ENCODE measurements at regions not wholly inside any gene's neighbourhood (a gene's known extent, or its start where the extent isn't known, plus 50 kb on each side); places are given as distances from the start of the nearest gene placed in this dataset.

DNA sequence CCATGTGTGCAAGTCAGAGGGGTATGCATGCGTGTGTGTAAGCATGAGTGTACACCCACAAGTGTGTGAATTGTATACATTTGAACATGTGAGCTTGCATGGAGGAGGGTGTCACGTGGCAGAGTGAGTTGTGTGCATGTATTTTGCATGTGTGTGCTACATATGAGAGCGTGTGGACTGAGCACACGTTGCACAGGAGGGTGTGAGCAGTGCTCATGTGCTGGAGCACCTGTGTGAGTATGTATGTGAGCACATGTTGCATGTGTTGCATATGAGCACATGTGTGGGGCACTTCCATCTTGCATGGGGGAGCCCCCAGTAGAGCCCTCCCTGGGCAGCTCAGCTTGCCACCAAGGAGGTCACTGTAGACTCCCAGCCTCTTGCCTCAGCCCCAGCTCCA is 180.2 kb upstream of the MYL2 start:
- H3K4me3 ChIP-seq (replicated peaks; ENCODE audit: insufficient read depth, low read length), result no peak overlapping the region
- TF ChIP-seq, protein P1, sequence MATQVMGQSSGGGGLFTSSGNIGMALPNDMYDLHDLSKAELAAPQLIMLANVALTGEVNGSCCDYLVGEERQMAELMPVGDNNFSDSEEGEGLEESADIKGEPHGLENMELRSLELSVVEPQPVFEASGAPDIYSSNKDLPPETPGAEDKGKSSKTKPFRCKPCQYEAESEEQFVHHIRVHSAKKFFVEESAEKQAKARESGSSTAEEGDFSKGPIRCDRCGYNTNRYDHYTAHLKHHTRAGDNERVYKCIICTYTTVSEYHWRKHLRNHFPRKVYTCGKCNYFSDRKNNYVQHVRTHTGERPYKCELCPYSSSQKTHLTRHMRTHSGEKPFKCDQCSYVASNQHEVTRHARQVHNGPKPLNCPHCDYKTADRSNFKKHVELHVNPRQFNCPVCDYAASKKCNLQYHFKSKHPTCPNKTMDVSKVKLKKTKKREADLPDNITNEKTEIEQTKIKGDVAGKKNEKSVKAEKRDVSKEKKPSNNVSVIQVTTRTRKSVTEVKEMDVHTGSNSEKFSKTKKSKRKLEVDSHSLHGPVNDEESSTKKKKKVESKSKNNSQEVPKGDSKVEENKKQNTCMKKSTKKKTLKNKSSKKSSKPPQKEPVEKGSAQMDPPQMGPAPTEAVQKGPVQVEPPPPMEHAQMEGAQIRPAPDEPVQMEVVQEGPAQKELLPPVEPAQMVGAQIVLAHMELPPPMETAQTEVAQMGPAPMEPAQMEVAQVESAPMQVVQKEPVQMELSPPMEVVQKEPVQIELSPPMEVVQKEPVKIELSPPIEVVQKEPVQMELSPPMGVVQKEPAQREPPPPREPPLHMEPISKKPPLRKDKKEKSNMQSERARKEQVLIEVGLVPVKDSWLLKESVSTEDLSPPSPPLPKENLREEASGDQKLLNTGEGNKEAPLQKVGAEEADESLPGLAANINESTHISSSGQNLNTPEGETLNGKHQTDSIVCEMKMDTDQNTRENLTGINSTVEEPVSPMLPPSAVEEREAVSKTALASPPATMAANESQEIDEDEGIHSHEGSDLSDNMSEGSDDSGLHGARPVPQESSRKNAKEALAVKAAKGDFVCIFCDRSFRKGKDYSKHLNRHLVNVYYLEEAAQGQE (IDR thresholded peaks at IDR 0.05; ENCODE audit: insufficient replicate concordance, low read depth), result no peak
- TF ChIP-seq POLR2AphosphoS5 (IDR thresholded peaks at IDR 0.05; ENCODE audit: low read depth) (no peak), SPI1 (IDR thresholded peaks at IDR 0.05; ENCODE audit: borderline replicate concordance, low read depth) (no peak), GABPA (IDR thresholded peaks at IDR 0.05; ENCODE audit: low read depth) (no peak)
- TF ChIP-seq, protein P2, sequence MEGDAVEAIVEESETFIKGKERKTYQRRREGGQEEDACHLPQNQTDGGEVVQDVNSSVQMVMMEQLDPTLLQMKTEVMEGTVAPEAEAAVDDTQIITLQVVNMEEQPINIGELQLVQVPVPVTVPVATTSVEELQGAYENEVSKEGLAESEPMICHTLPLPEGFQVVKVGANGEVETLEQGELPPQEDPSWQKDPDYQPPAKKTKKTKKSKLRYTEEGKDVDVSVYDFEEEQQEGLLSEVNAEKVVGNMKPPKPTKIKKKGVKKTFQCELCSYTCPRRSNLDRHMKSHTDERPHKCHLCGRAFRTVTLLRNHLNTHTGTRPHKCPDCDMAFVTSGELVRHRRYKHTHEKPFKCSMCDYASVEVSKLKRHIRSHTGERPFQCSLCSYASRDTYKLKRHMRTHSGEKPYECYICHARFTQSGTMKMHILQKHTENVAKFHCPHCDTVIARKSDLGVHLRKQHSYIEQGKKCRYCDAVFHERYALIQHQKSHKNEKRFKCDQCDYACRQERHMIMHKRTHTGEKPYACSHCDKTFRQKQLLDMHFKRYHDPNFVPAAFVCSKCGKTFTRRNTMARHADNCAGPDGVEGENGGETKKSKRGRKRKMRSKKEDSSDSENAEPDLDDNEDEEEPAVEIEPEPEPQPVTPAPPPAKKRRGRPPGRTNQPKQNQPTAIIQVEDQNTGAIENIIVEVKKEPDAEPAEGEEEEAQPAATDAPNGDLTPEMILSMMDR (IDR thresholded peaks at IDR 0.05; ENCODE audit: insufficient read depth, low read length), result no peak
- no peak for DNase-seq (ENCODE audit: low read depth in 1 of 2, low spot score in 1 of 2)
- H3K27ac ChIP-seq (replicated peaks), result no peak overlapping the region
- no peaks in the 10 kb centered on the region for H3K27me3 ChIP-seq (ENCODE audit: insufficient read depth, poor library complexity, severe bottlenecking)

DNA sequence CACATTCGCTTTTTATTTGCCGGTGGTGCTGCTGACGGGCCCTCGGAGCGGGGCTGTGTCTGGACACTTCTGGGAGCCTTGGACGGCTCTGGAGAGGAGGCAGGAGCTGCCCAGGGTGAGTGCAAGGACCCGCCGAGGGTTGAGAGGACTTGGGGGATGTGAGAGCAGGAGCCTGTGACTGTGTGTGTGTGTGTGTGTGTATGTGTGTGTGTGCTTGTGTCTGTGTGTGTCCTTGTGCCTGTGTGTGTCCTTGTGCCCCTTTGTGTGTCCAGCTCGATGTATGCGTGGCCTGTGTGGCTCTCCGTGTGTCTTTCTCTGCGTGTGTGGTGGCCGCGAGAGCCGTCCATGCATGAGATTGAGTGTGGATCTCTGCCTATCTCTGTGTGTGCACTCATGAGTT is 179.6 kb upstream of the MYL2 start:
- Histone ChIP-seq H3K27ac (replicated peaks) (no peak overlapping the region), H3K27me3 (ENCODE audit: insufficient read depth, poor library complexity, severe bottlenecking) (no peaks in the 10 kb centered on the region), H3K4me3 (replicated peaks; ENCODE audit: insufficient read depth, low read length) (no peak overlapping the region)
- TF ChIP-seq SPI1 (IDR thresholded peaks at IDR 0.05; ENCODE audit: borderline replicate concordance, low read depth) (no peak), POLR2AphosphoS5 (IDR thresholded peaks at IDR 0.05; ENCODE audit: low read depth) (no peak), GABPA (IDR thresholded peaks at IDR 0.05; ENCODE audit: low read depth) (no peak)
- TF ChIP-seq, protein P2 (IDR thresholded peaks at IDR 0.05; ENCODE audit: insufficient read depth, low read length), result no peak
- TF ChIP-seq, protein P1 (IDR thresholded peaks at IDR 0.05; ENCODE audit: insufficient replicate concordance, low read depth), result no peak
- no peak for DNase-seq (ENCODE audit: low read depth in 1 of 2, low spot score in 1 of 2)

DNA sequence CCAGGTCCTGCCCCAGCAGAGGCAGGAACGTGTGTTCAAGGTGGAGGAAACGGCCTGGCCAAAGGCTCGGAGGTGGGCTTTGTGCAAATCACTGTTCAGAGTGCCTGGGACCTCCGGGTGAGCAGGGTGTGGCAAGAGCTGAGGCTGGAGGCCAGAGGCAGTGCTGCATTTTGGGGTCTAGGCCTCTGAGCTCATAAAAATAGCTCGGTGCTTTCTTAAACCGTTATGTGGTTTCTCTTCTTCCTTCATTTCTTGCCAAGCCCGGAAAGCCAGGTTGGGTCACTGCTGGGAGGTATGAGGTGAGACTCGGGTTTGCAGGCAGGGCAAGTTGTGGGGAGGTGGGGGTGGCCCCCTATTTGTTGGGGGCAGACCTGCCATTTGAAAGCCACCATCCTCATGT is 178.8 kb upstream of the MYL2 start:
- DNase-seq (ENCODE audit: low read depth in 1 of 2, low spot score in 1 of 2), result no peak
- Histone ChIP-seq H3K27ac (replicated peaks) (no peak overlapping the region), H3K27me3 (ENCODE audit: insufficient read depth, poor library complexity, severe bottlenecking) (no peaks in the 10 kb centered on the region)

More for the DNA sequence above, 178.8 kb upstream of the MYL2 start:
- TF ChIP-seq SPI1 (IDR thresholded peaks at IDR 0.05; ENCODE audit: borderline replicate concordance, low read depth) (no peak), POLR2AphosphoS5 (IDR thresholded peaks at IDR 0.05; ENCODE audit: low read depth) (no peak), GABPA (IDR thresholded peaks at IDR 0.05; ENCODE audit: low read depth) (no peak)
- TF ChIP-seq, protein P1 (IDR thresholded peaks at IDR 0.05; ENCODE audit: insufficient replicate concordance, low read depth), result no peak
- TF ChIP-seq, protein P2 (IDR thresholded peaks at IDR 0.05; ENCODE audit: insufficient read depth, low read length), result no peak
- H3K4me3 ChIP-seq (replicated peaks; ENCODE audit: insufficient read depth, low read length), result no peak overlapping the region

Data from HL-60 (cell line).